ENCODE measurements at regions not wholly inside any gene's neighbourhood (a gene's known extent, or its start where the extent isn't known, plus 50 kb on each side); places are given as distances from the start of the nearest gene placed in this dataset.

DNA sequence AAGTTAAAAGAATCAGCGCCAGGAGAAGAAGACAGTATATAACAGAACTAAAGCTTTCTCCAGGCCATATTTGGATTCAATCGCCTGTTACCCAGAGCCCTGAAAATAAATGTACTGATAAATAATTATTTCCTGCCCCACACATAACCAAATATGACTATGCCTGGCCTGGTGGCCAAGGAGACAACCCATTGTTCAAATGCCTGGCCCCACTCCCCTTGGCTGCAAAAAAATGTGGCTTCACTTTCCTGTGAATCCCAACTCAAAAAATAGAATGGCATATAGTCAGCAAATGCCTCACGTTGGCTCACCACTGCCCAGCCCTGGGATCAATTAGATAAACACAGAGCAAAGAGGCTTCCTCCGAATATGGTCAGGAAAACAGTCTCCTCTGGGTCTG is 472.1 kb downstream of the BCL11B start:
- Histone ChIP-seq H2AFZ (ENCODE audit: insufficient read depth, low read length, poor library complexity) (no peak overlapping the region), H4K12ac (ENCODE audit: low read depth, low read length) (no peak overlapping the region), H4K8ac (ENCODE audit: low read depth, low read length) (no peak overlapping the region), H3K23ac (ENCODE audit: low read length) (no peak overlapping the region), H3K79me2 (ENCODE audit: control insufficient read depth, insufficient read depth, low read length, poor library complexity) (no peaks in the 10 kb centered on the region), H3K4me2 (ENCODE audit: low read length) (no peak overlapping the region), H3K4me3 (ENCODE audit: low read depth, low read length) (no peak overlapping the region), H3K18ac (ENCODE audit: low read length) (no peak overlapping the region), H3K79me1 (ENCODE audit: low read length) (no peaks in the 10 kb centered on the region), H3K9me3 (ENCODE audit: insufficient read depth, low read depth, low read length) (peaks cover 4% of the 10 kb centered on the region), H3K4ac (ENCODE audit: low read depth, low read length) (no peak overlapping the region), H3K9ac (ENCODE audit: low read length) (no peak overlapping the region), H2BK5ac (ENCODE audit: low read depth, low read length, poor library complexity) (no peak overlapping the region), H2BK12ac (ENCODE audit: low read length) (no peak overlapping the region), H4K91ac (ENCODE audit: low read depth, low read length) (no peak overlapping the region), H3K4me1 (ENCODE audit: control insufficient read depth in 1 of 2, insufficient read depth in 2 of 2, low read length in 2 of 2) (no peaks in the 10 kb centered on the region), H3K27me3 (ENCODE audit: insufficient read depth, low read length) (no peaks in the 10 kb centered on the region), H2BK120ac (ENCODE audit: insufficient read depth, low read length, poor library complexity) (no peak overlapping the region), H3K36me3 (ENCODE audit: control insufficient read depth in 1 of 2, insufficient read depth in 2 of 2, low read length in 2 of 2) (no peaks in the 10 kb centered on the region), H3K14ac (ENCODE audit: low read length) (no peak overlapping the region), H3K27ac (ENCODE audit: low read depth, low read length) (no peak overlapping the region), H2AK5ac (ENCODE audit: low read length) (no peak overlapping the region)
- no CpG with 5 or more reads among the region's 4 CpGs for WGBS (ENCODE audit: extremely low coverage, insufficient coverage, insufficient read length)
- no peak for DNase-seq

DNA sequence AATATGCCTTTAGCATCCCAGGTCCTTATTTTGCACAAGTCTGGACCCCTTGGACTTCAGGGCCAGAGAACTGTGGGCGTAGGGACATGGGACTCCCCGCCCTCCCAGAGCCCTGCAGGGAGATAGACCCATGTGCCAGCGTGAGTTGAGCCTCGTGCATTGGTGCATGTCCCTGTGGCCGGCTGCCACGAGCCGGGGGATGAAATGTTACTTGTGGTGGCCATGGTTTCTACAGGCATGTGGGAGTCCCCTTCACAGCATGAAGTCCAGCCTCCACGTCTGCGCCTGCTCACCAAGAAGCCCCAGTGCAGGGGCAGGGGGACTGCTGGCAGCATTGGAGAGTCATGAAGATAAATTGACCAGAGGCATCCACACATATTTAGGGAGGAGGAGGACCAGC is 470.0 kb downstream of the BCL11B start:
- Histone ChIP-seq H4K12ac (ENCODE audit: low read depth, low read length) (no peak overlapping the region), H2BK12ac (ENCODE audit: low read length) (no peak overlapping the region), H3K27ac (ENCODE audit: low read depth, low read length) (no peak overlapping the region), H3K14ac (ENCODE audit: low read length) (no peak overlapping the region), H3K18ac (ENCODE audit: low read length) (no peak overlapping the region), H4K8ac (ENCODE audit: low read depth, low read length) (no peak overlapping the region), H3K79me2 (ENCODE audit: control insufficient read depth, insufficient read depth, low read length, poor library complexity) (no peaks in the 10 kb centered on the region), H2BK120ac (ENCODE audit: insufficient read depth, low read length, poor library complexity) (no peak overlapping the region), H3K9me3 (ENCODE audit: insufficient read depth, low read depth, low read length) (peaks cover 2% of the 10 kb centered on the region), H2AK5ac (ENCODE audit: low read length) (no peak overlapping the region), H3K4me3 (ENCODE audit: low read depth, low read length) (no peak overlapping the region), H3K79me1 (ENCODE audit: low read length) (no peaks in the 10 kb centered on the region), H3K9ac (ENCODE audit: low read length) (no peak overlapping the region), H2BK5ac (ENCODE audit: low read depth, low read length, poor library complexity) (no peak overlapping the region), H4K91ac (ENCODE audit: low read depth, low read length) (no peak overlapping the region), H3K4me2 (ENCODE audit: low read length) (no peak overlapping the region), H3K4me1 (ENCODE audit: control insufficient read depth in 1 of 2, insufficient read depth in 2 of 2, low read length in 2 of 2) (peaks cover 0 to 3% of the 10 kb centered on the region in 2 experiments), H3K36me3 (ENCODE audit: control insufficient read depth in 1 of 2, insufficient read depth in 2 of 2, low read length in 2 of 2) (no peaks in the 10 kb centered on the region), H3K27me3 (ENCODE audit: insufficient read depth, low read length) (no peaks in the 10 kb centered on the region), H3K23ac (ENCODE audit: low read length) (no peak overlapping the region), H2AFZ (ENCODE audit: insufficient read depth, low read length, poor library complexity) (no peak overlapping the region), H3K4ac (ENCODE audit: low read depth, low read length) (no peak overlapping the region)
- DNase-seq, result no peak
- WGBS (ENCODE audit: extremely low coverage, insufficient coverage, insufficient read length), result no CpG with 5 or more reads among the region's 9 CpGs

DNA sequence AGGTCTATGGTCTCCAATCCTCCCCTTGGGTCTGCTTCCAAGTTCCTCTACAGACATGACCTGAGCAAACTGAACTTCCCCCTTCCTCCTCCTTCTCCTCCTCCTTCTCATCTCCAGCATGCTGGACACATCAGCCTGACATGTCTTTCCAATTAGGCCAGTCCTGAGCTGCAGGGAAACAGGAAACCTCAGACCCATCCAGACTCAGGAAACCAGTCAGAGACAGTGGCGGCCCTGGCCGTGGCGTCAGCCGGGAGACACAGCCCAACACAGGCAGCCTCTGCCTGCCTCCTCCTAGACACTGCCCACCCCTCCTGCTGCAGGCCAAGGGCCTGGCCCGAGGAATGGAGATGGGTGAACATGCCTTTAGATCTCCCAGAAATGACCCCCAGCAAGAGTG is 468.8 kb downstream of the BCL11B start:
- Histone ChIP-seq H3K79me1 (ENCODE audit: low read length) (no peaks in the 10 kb centered on the region), H3K18ac (ENCODE audit: low read length) (no peak overlapping the region), H3K4me1 (ENCODE audit: control insufficient read depth in 1 of 2, insufficient read depth in 2 of 2, low read length in 2 of 2) (peaks cover 0 to 3% of the 10 kb centered on the region in 2 experiments), H3K27me3 (ENCODE audit: insufficient read depth, low read length) (no peaks in the 10 kb centered on the region), H2AK5ac (ENCODE audit: low read length) (no peak overlapping the region), H4K12ac (ENCODE audit: low read depth, low read length) (no peak overlapping the region), H2BK5ac (ENCODE audit: low read depth, low read length, poor library complexity) (no peak overlapping the region), H4K91ac (ENCODE audit: low read depth, low read length) (no peak overlapping the region), H3K4me2 (ENCODE audit: low read length) (no peak overlapping the region), H3K14ac (ENCODE audit: low read length) (no peak overlapping the region), H2AFZ (ENCODE audit: insufficient read depth, low read length, poor library complexity) (no peak overlapping the region), H3K27ac (ENCODE audit: low read depth, low read length) (no peak overlapping the region), H3K36me3 (ENCODE audit: control insufficient read depth in 1 of 2, insufficient read depth in 2 of 2, low read length in 2 of 2) (no peaks in the 10 kb centered on the region), H3K9ac (ENCODE audit: low read length) (no peak overlapping the region), H3K9me3 (ENCODE audit: insufficient read depth, low read depth, low read length) (peaks cover 2% of the 10 kb centered on the region), H2BK120ac (ENCODE audit: insufficient read depth, low read length, poor library complexity) (no peak overlapping the region), H3K4ac (ENCODE audit: low read depth, low read length) (no peak overlapping the region), H3K79me2 (ENCODE audit: control insufficient read depth, insufficient read depth, low read length, poor library complexity) (no peaks in the 10 kb centered on the region), H4K8ac (ENCODE audit: low read depth, low read length) (no peak overlapping the region), H2BK12ac (ENCODE audit: low read length) (no peak overlapping the region), H3K4me3 (ENCODE audit: low read depth, low read length) (no peak overlapping the region), H3K23ac (ENCODE audit: low read length) (no peak overlapping the region)
- no CpG with 5 or more reads among the region's 5 CpGs for WGBS (ENCODE audit: extremely low coverage, insufficient coverage, insufficient read length)
- no peak for DNase-seq

DNA sequence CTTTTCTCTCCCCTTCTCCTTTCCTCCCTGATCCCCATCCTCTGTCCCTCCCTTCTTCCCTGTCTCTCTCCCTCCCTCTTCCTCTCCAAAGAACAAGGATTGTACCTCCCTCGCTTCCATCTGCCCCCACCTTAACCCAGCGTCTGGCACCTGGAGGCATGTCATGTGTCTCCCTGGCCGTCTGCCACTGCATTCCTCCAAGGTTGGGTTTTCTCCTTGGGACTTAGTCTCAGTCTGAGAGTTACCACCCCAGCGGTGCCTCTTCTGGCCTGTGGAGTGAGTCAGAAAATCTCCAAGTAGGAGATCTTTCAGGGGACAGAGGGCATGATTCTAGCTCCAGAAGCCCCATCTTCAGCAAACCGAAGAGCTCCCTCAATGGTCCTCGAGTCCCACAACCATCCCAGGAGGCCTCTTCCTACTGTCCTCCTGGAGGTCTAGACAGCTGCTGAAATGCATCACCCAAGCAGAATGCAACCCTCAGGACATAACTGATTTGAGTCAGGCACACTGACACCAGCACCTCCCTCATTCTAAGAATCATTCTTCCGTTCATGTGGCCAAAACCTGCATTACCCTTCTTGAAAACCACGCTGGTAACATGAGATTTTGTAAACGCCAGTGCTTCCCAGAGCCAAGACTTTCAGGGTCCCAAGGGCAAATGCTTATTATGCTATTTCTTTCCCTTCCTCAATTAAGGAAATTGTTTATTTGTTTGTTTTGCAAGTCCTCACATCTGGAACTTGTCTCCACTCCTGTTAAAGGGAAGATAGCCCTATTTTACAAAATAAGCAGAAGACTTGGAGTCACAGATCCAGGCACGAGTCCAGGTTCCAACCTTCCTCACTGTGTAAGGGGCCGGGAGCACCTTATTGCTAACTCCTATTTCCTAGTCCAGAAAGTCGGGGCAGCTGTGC is 463.2 kb downstream of the BCL11B start:
- no CpG with 5 or more reads among the region's 12 CpGs for WGBS (ENCODE audit: extremely low coverage, insufficient coverage, insufficient read length)
- Histone ChIP-seq H3K9ac (ENCODE audit: low read length) (no peak overlapping the region), H2AFZ (ENCODE audit: insufficient read depth, low read length, poor library complexity) (no peak overlapping the region)

More for the DNA sequence above, 463.2 kb downstream of the BCL11B start:
- no peak overlapping the region for H4K12ac ChIP-seq (ENCODE audit: low read depth, low read length)
- peak; percentile 42 to 47 for DNase-seq
- H4K8ac ChIP-seq (ENCODE audit: low read depth, low read length), result no peak overlapping the region
- no peak overlapping the region for H3K18ac ChIP-seq (ENCODE audit: low read length)
- no peaks in the 10 kb centered on the region for H3K27me3 ChIP-seq (ENCODE audit: insufficient read depth, low read length)
- no peak overlapping the region for H3K23ac ChIP-seq (ENCODE audit: low read length)
- no peak overlapping the region for H2AK5ac ChIP-seq (ENCODE audit: low read length)
- no peak overlapping the region for H3K4me2 ChIP-seq (ENCODE audit: low read length)
- H2BK120ac ChIP-seq (ENCODE audit: insufficient read depth, low read length, poor library complexity), result no peak overlapping the region
- no peaks in the 10 kb centered on the region for H3K79me2 ChIP-seq (ENCODE audit: control insufficient read depth, insufficient read depth, low read length, poor library complexity)
- H3K14ac ChIP-seq (ENCODE audit: low read length), result no peak overlapping the region
- no peak overlapping the region for H2BK5ac ChIP-seq (ENCODE audit: low read depth, low read length, poor library complexity)
- H3K9me3 ChIP-seq (ENCODE audit: insufficient read depth, low read depth, low read length), result peaks cover 2% of the 10 kb centered on the region
- no peak overlapping the region for H2BK12ac ChIP-seq (ENCODE audit: low read length)
- no peak overlapping the region for H3K4ac ChIP-seq (ENCODE audit: low read depth, low read length)
- H3K4me1 ChIP-seq (ENCODE audit: control insufficient read depth in 1 of 2, insufficient read depth in 2 of 2, low read length in 2 of 2), result peaks cover 0 to 6% of the 10 kb centered on the region in 2 experiments
- H3K4me3 ChIP-seq (ENCODE audit: low read depth, low read length), result no peak overlapping the region
- H3K79me1 ChIP-seq (ENCODE audit: low read length), result no peaks in the 10 kb centered on the region
- no peaks in the 10 kb centered on the region for H3K36me3 ChIP-seq (ENCODE audit: control insufficient read depth in 1 of 2, insufficient read depth in 2 of 2, low read length in 2 of 2)
- H3K27ac ChIP-seq (ENCODE audit: low read depth, low read length), result no peak overlapping the region
- no peak overlapping the region for H4K91ac ChIP-seq (ENCODE audit: low read depth, low read length)
